Stimulated activated CD4-positive, alpha-beta T cell treated with anti-CD3 and anti-CD28 coated beads, TNF-alpha, amount 100 ng/mL, for 24 hours (primary cell): ENCODE measurements at regions not wholly inside any gene's neighbourhood (a gene's known extent, or its start where the extent isn't known, plus 50 kb on each side); places are given as distances from the start of the nearest gene placed in this dataset.

Source experiments
- DNase-seq, 3 experiments: peaks; one replicate each; pipeline ENCODE4 v3.0.0-alpha.2; 2020; ENCODE audit warnings: low read depth in 3 of 3

GRCh38 chr2:14517731-14518130 is 114.8 kb upstream of the LRATD1 start:
- no peak for DNase-seq

GRCh38 chr2:14520385-14520945 is 112.1 kb upstream of the LRATD1 start:
- DNase-seq = no peak

GRCh38 chr2:14524041-14524802 is 108.3 kb upstream of the LRATD1 start:
- DNase-seq = no peak

- DNase-seq = no peak
Measured at GRCh38 chr2:14524803-14525080, 107.8 kb upstream of the LRATD1 start.

- no peak for DNase-seq
Measured at GRCh38 chr2:14530506-14530905, 102.0 kb upstream of the LRATD1 start.

- no peak for DNase-seq
Measured at GRCh38 chr2:14533131-14533757, 99.3 kb upstream of the LRATD1 start.

GRCh38 chr2:14535156-14535555 is 97.4 kb upstream of the LRATD1 start:
- DNase-seq = no peak

GRCh38 chr2:14536976-14537375 is 95.5 kb upstream of the LRATD1 start:
- no peak for DNase-seq

GRCh38 chr2:14540015-14540414 is 92.5 kb upstream of the LRATD1 start:
- no peak for DNase-seq

GRCh38 chr2:14543284-14543683 is 89.2 kb upstream of the LRATD1 start:
- no peak for DNase-seq

GRCh38 chr2:14544247-14544646 is 88.3 kb upstream of the LRATD1 start:
- no peak for DNase-seq

GRCh38 chr2:14547830-14548229 is 84.7 kb upstream of the LRATD1 start:
- DNase-seq = no peak

GRCh38 chr2:14550658-14551057 is 81.9 kb upstream of the LRATD1 start:
- DNase-seq = no peak

GRCh38 chr2:14551069-14551468 is 81.4 kb upstream of the LRATD1 start:
- no peak for DNase-seq

- no peak for DNase-seq
Measured at GRCh38 chr2:14552286-14552685, 80.2 kb upstream of the LRATD1 start.

- no peak for DNase-seq
Measured at GRCh38 chr2:14552818-14553217, 79.7 kb upstream of the LRATD1 start.

- DNase-seq = no peak
Measured at GRCh38 chr2:14554849-14555545, 77.5 kb upstream of the LRATD1 start.

- no peak for DNase-seq
Measured at GRCh38 chr2:14557111-14557510, 75.4 kb upstream of the LRATD1 start.

- DNase-seq = no peak
Measured at GRCh38 chr2:14557916-14558315, 74.6 kb upstream of the LRATD1 start.

- DNase-seq = no peak
Measured at GRCh38 chr2:14558335-14558919, 74.1 kb upstream of the LRATD1 start.

- DNase-seq = no peak
Measured at GRCh38 chr2:14560716-14561115, 71.8 kb upstream of the LRATD1 start.

- no peak for DNase-seq
Measured at GRCh38 chr2:14563324-14563723, 69.2 kb upstream of the LRATD1 start.

GRCh38 chr2:14565666-14566065 is 66.9 kb upstream of the LRATD1 start:
- no peak for DNase-seq
